GM12878 (cell line): ENCODE measurements at regions not wholly inside any gene's neighbourhood (a gene's known extent, or its start where the extent isn't known, plus 50 kb on each side); places are given as distances from the start of the nearest gene placed in this dataset.

Source experiments
- ATAC-seq: fragments of 200-7000 bp; cut with Tn5 transposase; 3 replicates; pipeline ENCODE4 v1.9.1; 2020; ENCODE audit warnings: mild to moderate bottlenecking, moderate library complexity
- BruUV-seq: library from RNA; stranded (reverse); fragments of 400-500 nt; replicated peaks from 2 replicates; lab custom pipeline; 2021; lab: Mats Ljungman, UMichigan
- CTCF ChIA-PET: fragments of 300-600 bp; sonication (Branson Sonifier 250); formaldehyde crosslinking; extraction: SDS; loops from one replicate; lab custom pipeline; 2021; ENCODE audit warnings: inconsistent platforms; lab: Yijun Ruan, JAX
- POLR2A ChIA-PET: fragments of 350-600 bp; formaldehyde crosslinking; extraction: SDS; loops from one replicate; lab custom pipeline; 2021; ENCODE audit warnings: inconsistent platforms; lab: Charles Lee
- RAD21 ChIA-PET: fragments of 300-600 bp; sonication (Branson Sonifier 250); formaldehyde crosslinking; loops from one replicate; lab custom pipeline; 2023; ENCODE audit warnings: antibody characterized with exemption; ENCODE audit not compliant: unreplicated experiment; lab: Charles Lee
- SMC1A ChIA-PET: fragments of 300-600 bp; sonication (Branson Sonifier 250); formaldehyde crosslinking; loops from one replicate; lab custom pipeline; 2023; ENCODE audit not compliant: unreplicated experiment, uncharacterized antibody; lab: Charles Lee
- DNase-seq: peaks from one replicate; pipeline ENCODE4 v3.0.0-alpha.2; 2011; ENCODE audit warnings: low read depth, low spot score
- FAIRE-seq: peaks from 3 replicates; lab custom pipeline; 2011; peaks lifted over from hg19 to GRCh38; lab: Jason Lieb, UNC
- H2AFZ ChIP-seq: 2 replicates; pipeline ENCODE4 v1.6.0; 2011; ENCODE audit warnings: low read depth, low read length, control low read depth; ENCODE audit not compliant: control insufficient read depth
- H3K27ac ChIP-seq: 2 replicates; pipeline ENCODE4 v1.5.1; 2011; ENCODE audit warnings: control low read depth; ENCODE audit not compliant: control insufficient read depth, insufficient read depth
- H3K27me3 ChIP-seq, 2 experiments: replicated peaks in 1 of 2; 2 replicates each; pipeline versions ENCODE4 v1.6.0 to v1.6.1; 2011; ENCODE audit warnings: low read length in 1 of 2; ENCODE audit not compliant: control insufficient read depth in 2 of 2, insufficient read depth in 2 of 2
- H3K36me3 ChIP-seq, 2 experiments: 2 replicates each; pipeline ENCODE4 v1.5.1; 2011; ENCODE audit warnings: low read length in 1 of 2; ENCODE audit not compliant: control insufficient read depth in 2 of 2, insufficient read depth in 2 of 2
- H3K4me1 ChIP-seq: 2 replicates; pipeline ENCODE4 v1.6.1; 2011; ENCODE audit warnings: mild to moderate bottlenecking, low read length, moderate library complexity, mixed read lengths; ENCODE audit not compliant: control insufficient read depth, insufficient read depth
- H3K4me2 ChIP-seq: 2 replicates; pipeline ENCODE4 v1.6.0; 2011; ENCODE audit warnings: control low read depth; ENCODE audit not compliant: control insufficient read depth, insufficient read depth
- H3K4me3 ChIP-seq: fragments of 200-600 bp; sonication (generic); 2 replicates; pipeline ENCODE4 v1.5.1; 2016
- H3K79me2 ChIP-seq: 2 replicates; pipeline ENCODE4 v1.6.0; 2011; ENCODE audit warnings: low read length; ENCODE audit not compliant: control insufficient read depth, insufficient read depth
- H3K9ac ChIP-seq: 2 replicates; pipeline ENCODE4 v1.8.0; 2011; ENCODE audit warnings: low read length, control low read depth, mixed read lengths; ENCODE audit not compliant: control insufficient read depth, insufficient read depth
- H3K9me3 ChIP-seq: replicated peaks from 3 replicates; pipeline ENCODE4 v1.5.1; 2011; ENCODE audit warnings: mild to moderate bottlenecking, low read length; ENCODE audit not compliant: control insufficient read depth, insufficient read depth
- H4K20me1 ChIP-seq: 2 replicates; pipeline ENCODE4 v1.6.0; 2011; ENCODE audit not compliant: control insufficient read depth, insufficient read depth
- IRF3 ChIP-seq: fragments of 450-650 bp; IDR thresholded peaks from 2 replicates; pipeline ENCODE4 v1.6.1; 2014; ENCODE audit warnings: mild to moderate bottlenecking
- PAX5 ChIP-seq: IDR thresholded peaks from 2 replicates; pipeline ENCODE4 v1.6.1; 2011; ENCODE audit warnings: low read depth, low read length, borderline replicate concordance
- POLR2AphosphoS2 ChIP-seq: IDR thresholded peaks from 2 replicates; pipeline ENCODE4 v1.6.1; 2011; ENCODE audit warnings: low read depth, mild to moderate bottlenecking, low read length, improper control_type of control experiment, moderate library complexity
- TCF12 ChIP-seq: IDR thresholded peaks from 2 replicates; pipeline ENCODE4 v1.6.1; 2011; ENCODE audit warnings: low read depth, mild to moderate bottlenecking, low read length
- USF2 ChIP-seq: IDR thresholded peaks from 2 replicates; pipeline ENCODE4 v1.6.1; 2011; ENCODE audit warnings: low read depth, low read length, improper control_type of control experiment, borderline replicate concordance
- WGBS: methylation state at CpG from one replicate; pipeline ENCODE4 v1.1.6; 2016; ENCODE audit warnings: low lambda C conversion rate; ENCODE audit not compliant: insufficient replicate concordance, insufficient coverage; ENCODE audit errors: missing lambda C conversion rate; 5-methylcytosine and 5-hydroxymethylcytosine counted together
- in situ Hi-C: fragments of 300-500 bp; cut with MboI; formaldehyde crosslinking; loops from 9 replicates; pipeline ENCODE4 v1.14.3; 2018; ENCODE audit warnings: mixed read lengths
- intact Hi-C: fragments of 100-400 bp; cut with micrococcal nuclease; formaldehyde crosslinking; loops from one replicate; pipeline ENCODE4 v1.14.2; 2022; ENCODE audit not compliant: unreplicated experiment

GRCh38 chr15:29872716-29873115, 50.4 kb upstream of the TJP1 start:
- no peaks in the 10 kb centered on the region for H4K20me1 ChIP-seq
- no peak overlapping the region for H3K4me2 ChIP-seq
- no peak overlapping the region for H3K9ac ChIP-seq
- no peaks in the 10 kb centered on the region for H3K9me3 ChIP-seq
- no peak overlapping the region for H3K27ac ChIP-seq
- POLR2A ChIA-PET: no interaction called here
- FAIRE-seq (no peak), ATAC-seq (no peak), DNase-seq (no peak)
- no peaks in the 10 kb centered on the region for H3K4me1 ChIP-seq
- BruUV-seq: no TSS peak
- RAD21 ChIA-PET: no interaction called here
- H3K79me2 ChIP-seq: no peaks in the 10 kb centered on the region
- TF ChIP-seq POLR2AphosphoS2 (no peak), PAX5 (no peak), USF2 (no peak), IRF3 (no peak), TCF12 (no peak)
- SMC1A ChIA-PET: no interaction called here
- no peaks in the 10 kb centered on the region for H3K36me3 ChIP-seq
- no peaks in the 10 kb centered on the region; a peak in 1 of 4 replicates for H3K27me3 ChIP-seq
- WGBS: 50% methylated on average over 7 of the region's 7 CpGs
- no peak overlapping the region for H3K4me3 ChIP-seq
- in situ Hi-C loops (no loop called here), intact Hi-C loops (no loop called here)
- CTCF ChIA-PET: no interaction called here
- no peak overlapping the region for H2AFZ ChIP-seq
